ENCODE measurements at regions not wholly inside any gene's neighbourhood (a gene's known extent, or its start where the extent isn't known, plus 50 kb on each side); places are given as distances from the start of the nearest gene placed in this dataset.
"Not testable (repeated sequence)": the region's sequence is repeated elsewhere in the genome, so short reads cannot be mapped to it uniquely, and the experiment has no call there.

- no peak for DNase-seq (ENCODE audit: low read depth)
Observed at GRCh38 chr3:107153981-107154380, 223.3 kb upstream of the CCDC54 start.

GRCh38 chr3:107172411-107172810 is 204.8 kb upstream of the CCDC54 start:
- DNase-seq (ENCODE audit: low read depth): no peak

GRCh38 chr3:107184375-107184774 is 192.9 kb upstream of the CCDC54 start:
- no peak for DNase-seq (ENCODE audit: low read depth)

- DNase-seq (ENCODE audit: low read depth): no peak
Observed at GRCh38 chr3:107188262-107188661, 189.0 kb upstream of the CCDC54 start.

- DNase-seq (ENCODE audit: low read depth): no peak
Observed at GRCh38 chr3:107189158-107189791, 188.0 kb upstream of the CCDC54 start.

- DNase-seq (ENCODE audit: low read depth): no peak
Observed at GRCh38 chr3:107193116-107193515, 184.1 kb upstream of the CCDC54 start.

- DNase-seq (ENCODE audit: low read depth): no peak
Observed at GRCh38 chr3:107198581-107199181, 178.6 kb upstream of the CCDC54 start.

GRCh38 chr3:107201146-107201545 is 176.1 kb upstream of the CCDC54 start:
- DNase-seq (ENCODE audit: low read depth): no peak

- DNase-seq (ENCODE audit: low read depth): not testable (repeated sequence)
Observed at GRCh38 chr3:107202885-107203284, 174.4 kb upstream of the CCDC54 start.

GRCh38 chr3:107204121-107204520 is 173.1 kb upstream of the CCDC54 start:
- DNase-seq (ENCODE audit: low read depth): no peak

GRCh38 chr3:107205358-107205757 is 171.9 kb upstream of the CCDC54 start:
- no peak for DNase-seq (ENCODE audit: low read depth)

- DNase-seq (ENCODE audit: low read depth): no peak
Observed at GRCh38 chr3:107206141-107206540, 171.1 kb upstream of the CCDC54 start.

GRCh38 chr3:107206945-107207344 is 170.3 kb upstream of the CCDC54 start:
- DNase-seq (ENCODE audit: low read depth): no peak

- no peak for DNase-seq (ENCODE audit: low read depth)
Observed at GRCh38 chr3:107208100-107208499, 169.1 kb upstream of the CCDC54 start.

- DNase-seq (ENCODE audit: low read depth): no peak
Observed at GRCh38 chr3:107208796-107209195, 168.4 kb upstream of the CCDC54 start.

- DNase-seq (ENCODE audit: low read depth): no peak
Observed at GRCh38 chr3:107209302-107209990, 167.8 kb upstream of the CCDC54 start.

GRCh38 chr3:107211608-107212007 is 165.6 kb upstream of the CCDC54 start:
- DNase-seq (ENCODE audit: low read depth): no peak

GRCh38 chr3:107212618-107213017 is 164.6 kb upstream of the CCDC54 start:
- no peak for DNase-seq (ENCODE audit: low read depth)

- no peak for DNase-seq (ENCODE audit: low read depth)
Observed at GRCh38 chr3:107213044-107213669, 164.1 kb upstream of the CCDC54 start.

- DNase-seq (ENCODE audit: low read depth): no peak
Observed at GRCh38 chr3:107216229-107216628, 161.0 kb upstream of the CCDC54 start.

GRCh38 chr3:107216711-107217110 is 160.5 kb upstream of the CCDC54 start:
- DNase-seq (ENCODE audit: low read depth): no peak

GRCh38 chr3:107217172-107217571 is 160.1 kb upstream of the CCDC54 start:
- no peak for DNase-seq (ENCODE audit: low read depth)

- DNase-seq (ENCODE audit: low read depth): no peak
Observed at GRCh38 chr3:107218864-107219269, 158.4 kb upstream of the CCDC54 start.

Data from stimulated activated CD8-positive, alpha-beta memory T cell treated with anti-CD3 and anti-CD28 coated beads, Interleukin-4, amount 100 ng/mL, for 24 hours (primary cell).